ENCODE measurements at regions not wholly inside any gene's neighbourhood (a gene's known extent, or its start where the extent isn't known, plus 50 kb on each side); places are given as distances from the start of the nearest gene placed in this dataset.

- no peaks in the 10 kb centered on the region for H3K36me3 ChIP-seq
- no peak overlapping the region for H3K4me3 ChIP-seq
- H3K27ac ChIP-seq, result no peak overlapping the region
- no peak for DNase-seq
- H3K9me3 ChIP-seq, result no peaks in the 10 kb centered on the region
- H3K4me1 ChIP-seq, result no peaks in the 10 kb centered on the region
- TF ChIP-seq CTCF (IDR thresholded peaks at IDR 0.05), result no peak
- TF ChIP-seq POLR2A (IDR thresholded peaks at IDR 0.05), result no peak
- H3K27me3 ChIP-seq, result no peaks in the 10 kb centered on the region
Observed at GRCh38 chr4:125387770-125388169, 73.0 kb downstream of the FAT4 start.

GRCh38 chr4:125388613-125389012 is 73.9 kb downstream of the FAT4 start:
- TF ChIP-seq POLR2A (IDR thresholded peaks at IDR 0.05) (no peak), CTCF (IDR thresholded peaks at IDR 0.05) (no peak)
- DNase-seq, result no peak
- H3K9me3 ChIP-seq, result no peaks in the 10 kb centered on the region
- no peak overlapping the region for H3K4me3 ChIP-seq
- H3K27me3 ChIP-seq, result no peaks in the 10 kb centered on the region
- peak overlapping the region in 1 of 4 donors; percentile 74 for H3K27ac ChIP-seq
- H3K36me3 ChIP-seq, result no peaks in the 10 kb centered on the region
- H3K4me1 ChIP-seq, result no peaks in the 10 kb centered on the region

- no peak for TF ChIP-seq POLR2A (IDR thresholded peaks at IDR 0.05)
- no peak for TF ChIP-seq CTCF (IDR thresholded peaks at IDR 0.05)
- Histone ChIP-seq H3K27me3 (no peaks in the 10 kb centered on the region), H3K4me1 (no peaks in the 10 kb centered on the region), H3K9me3 (no peaks in the 10 kb centered on the region), H3K4me3 (no peak overlapping the region), H3K27ac (peak overlapping the region in 3 of 4 donors; percentile 27 to 74 (median 44)), H3K36me3 (no peaks in the 10 kb centered on the region)
- no peak for DNase-seq
Observed at GRCh38 chr4:125389713-125390112, 75.0 kb downstream of the FAT4 start.

GRCh38 chr4:125390126-125390525 is 75.4 kb downstream of the FAT4 start:
- no peak for DNase-seq
- Histone ChIP-seq H3K4me3 (no peak overlapping the region), H3K4me1 (no peaks in the 10 kb centered on the region), H3K27me3 (no peaks in the 10 kb centered on the region), H3K27ac (peak overlapping the region in 3 of 4 donors; percentile 27 to 74 (median 44)), H3K36me3 (no peaks in the 10 kb centered on the region), H3K9me3 (no peaks in the 10 kb centered on the region)
- TF ChIP-seq CTCF (IDR thresholded peaks at IDR 0.05) (no peak), POLR2A (IDR thresholded peaks at IDR 0.05) (no peak)

GRCh38 chr4:125390727-125391126 is 76.0 kb downstream of the FAT4 start:
- no peak overlapping the region for H3K4me3 ChIP-seq
- TF ChIP-seq POLR2A (IDR thresholded peaks at IDR 0.05) (no peak), CTCF (IDR thresholded peaks at IDR 0.05) (no peak)
- peak overlapping the region in 2 of 4 donors; percentile 44 to 74 for H3K27ac ChIP-seq
- H3K36me3 ChIP-seq, result no peaks in the 10 kb centered on the region
- H3K4me1 ChIP-seq, result no peaks in the 10 kb centered on the region
- DNase-seq, result no peak
- no peaks in the 10 kb centered on the region for H3K27me3 ChIP-seq
- no peaks in the 10 kb centered on the region for H3K9me3 ChIP-seq

- Histone ChIP-seq H3K4me3 (no peak overlapping the region), H3K4me1 (no peaks in the 10 kb centered on the region), H3K9me3 (no peaks in the 10 kb centered on the region), H3K36me3 (no peaks in the 10 kb centered on the region), H3K27me3 (no peaks in the 10 kb centered on the region), H3K27ac (no peak overlapping the region)
- no peak for TF ChIP-seq CTCF (IDR thresholded peaks at IDR 0.05)
- TF ChIP-seq POLR2A (IDR thresholded peaks at IDR 0.05), result no peak
- no peak for DNase-seq
Observed at GRCh38 chr4:125392694-125393093, 77.9 kb downstream of the FAT4 start.

All from Peyer's patch (tissue), 4 donors.